GM12873 (cell line): ENCODE measurements at regions not wholly inside any gene's neighbourhood (a gene's known extent, or its start where the extent isn't known, plus 50 kb on each side); places are given as distances from the start of the nearest gene placed in this dataset.

Experiments used
- TF ChIP-seq, protein P1 (sequence below): IDR thresholded peaks from 2 replicates; pipeline ENCODE4 v1.5.1; 2012; ENCODE audit warnings: low read depth, mild to moderate bottlenecking, moderate library complexity, low read length, control low read depth; ENCODE audit not compliant: insufficient read depth; ENCODE audit errors: missing control alignments

DNA sequence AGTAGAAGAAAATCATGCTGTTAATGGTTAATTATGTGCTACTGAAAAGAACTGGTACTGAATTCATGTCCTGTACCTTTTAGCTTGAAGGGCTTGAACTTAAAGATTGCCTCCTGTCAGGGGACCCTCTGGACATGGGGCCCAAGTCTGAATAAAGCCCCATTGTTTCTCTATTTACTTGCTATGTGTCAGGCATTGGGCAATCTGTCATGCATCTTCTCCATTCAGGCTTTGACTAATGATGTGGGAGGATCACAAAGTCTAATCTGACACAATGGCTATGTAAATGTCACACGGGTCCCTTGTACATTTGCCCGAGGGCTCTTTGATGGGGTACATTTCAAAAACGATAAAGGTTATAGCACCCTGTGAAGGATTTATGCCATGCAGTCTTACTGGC is 64.0 kb upstream of the TUSC1 start:
- TF ChIP-seq, protein P1, sequence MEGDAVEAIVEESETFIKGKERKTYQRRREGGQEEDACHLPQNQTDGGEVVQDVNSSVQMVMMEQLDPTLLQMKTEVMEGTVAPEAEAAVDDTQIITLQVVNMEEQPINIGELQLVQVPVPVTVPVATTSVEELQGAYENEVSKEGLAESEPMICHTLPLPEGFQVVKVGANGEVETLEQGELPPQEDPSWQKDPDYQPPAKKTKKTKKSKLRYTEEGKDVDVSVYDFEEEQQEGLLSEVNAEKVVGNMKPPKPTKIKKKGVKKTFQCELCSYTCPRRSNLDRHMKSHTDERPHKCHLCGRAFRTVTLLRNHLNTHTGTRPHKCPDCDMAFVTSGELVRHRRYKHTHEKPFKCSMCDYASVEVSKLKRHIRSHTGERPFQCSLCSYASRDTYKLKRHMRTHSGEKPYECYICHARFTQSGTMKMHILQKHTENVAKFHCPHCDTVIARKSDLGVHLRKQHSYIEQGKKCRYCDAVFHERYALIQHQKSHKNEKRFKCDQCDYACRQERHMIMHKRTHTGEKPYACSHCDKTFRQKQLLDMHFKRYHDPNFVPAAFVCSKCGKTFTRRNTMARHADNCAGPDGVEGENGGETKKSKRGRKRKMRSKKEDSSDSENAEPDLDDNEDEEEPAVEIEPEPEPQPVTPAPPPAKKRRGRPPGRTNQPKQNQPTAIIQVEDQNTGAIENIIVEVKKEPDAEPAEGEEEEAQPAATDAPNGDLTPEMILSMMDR = no peak

DNA sequence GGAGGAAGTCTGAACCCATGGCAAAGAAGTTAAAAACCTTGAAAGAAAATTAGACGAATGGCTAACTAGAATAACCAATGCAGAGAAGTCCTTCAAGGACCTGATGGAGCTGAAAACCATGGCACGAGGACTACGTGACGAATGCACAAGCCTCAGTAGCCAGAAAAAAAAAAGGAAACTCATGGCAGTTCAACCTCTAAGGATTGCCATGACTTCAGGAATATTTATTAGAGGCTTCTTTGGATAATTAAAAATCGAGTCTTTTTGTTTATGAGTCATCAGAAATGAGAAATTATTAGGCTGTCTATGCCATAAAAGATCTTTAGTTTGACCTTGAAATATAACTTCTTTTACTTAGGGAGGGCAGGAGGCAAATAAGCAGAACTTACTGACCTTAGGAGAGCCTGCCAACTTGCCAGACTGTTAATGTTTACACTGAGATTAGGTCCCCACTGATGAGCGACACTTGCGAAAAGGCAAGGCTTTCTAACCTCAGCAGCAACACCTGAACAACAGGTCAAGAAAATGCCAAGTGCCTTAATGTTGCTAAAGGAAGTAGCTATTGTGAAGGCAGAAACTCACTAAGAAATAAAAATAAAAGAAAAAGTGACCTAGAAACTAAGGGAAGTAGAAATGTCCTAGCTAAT is 55.2 kb upstream of the TUSC1 start:
- TF ChIP-seq, protein P1 = no peak
